HG03460 (cell line): ENCODE measurements at regions not wholly inside any gene's neighbourhood (a gene's known extent, or its start where the extent isn't known, plus 50 kb on each side); places are given as distances from the start of the nearest gene placed in this dataset.

Source experiments
- ATAC-seq: cut with Tn5 transposase; IDR thresholded peaks from one replicate; pipeline ENCODE4 v1.9.1; 2021; ENCODE audit not compliant: unreplicated experiment

DNA sequence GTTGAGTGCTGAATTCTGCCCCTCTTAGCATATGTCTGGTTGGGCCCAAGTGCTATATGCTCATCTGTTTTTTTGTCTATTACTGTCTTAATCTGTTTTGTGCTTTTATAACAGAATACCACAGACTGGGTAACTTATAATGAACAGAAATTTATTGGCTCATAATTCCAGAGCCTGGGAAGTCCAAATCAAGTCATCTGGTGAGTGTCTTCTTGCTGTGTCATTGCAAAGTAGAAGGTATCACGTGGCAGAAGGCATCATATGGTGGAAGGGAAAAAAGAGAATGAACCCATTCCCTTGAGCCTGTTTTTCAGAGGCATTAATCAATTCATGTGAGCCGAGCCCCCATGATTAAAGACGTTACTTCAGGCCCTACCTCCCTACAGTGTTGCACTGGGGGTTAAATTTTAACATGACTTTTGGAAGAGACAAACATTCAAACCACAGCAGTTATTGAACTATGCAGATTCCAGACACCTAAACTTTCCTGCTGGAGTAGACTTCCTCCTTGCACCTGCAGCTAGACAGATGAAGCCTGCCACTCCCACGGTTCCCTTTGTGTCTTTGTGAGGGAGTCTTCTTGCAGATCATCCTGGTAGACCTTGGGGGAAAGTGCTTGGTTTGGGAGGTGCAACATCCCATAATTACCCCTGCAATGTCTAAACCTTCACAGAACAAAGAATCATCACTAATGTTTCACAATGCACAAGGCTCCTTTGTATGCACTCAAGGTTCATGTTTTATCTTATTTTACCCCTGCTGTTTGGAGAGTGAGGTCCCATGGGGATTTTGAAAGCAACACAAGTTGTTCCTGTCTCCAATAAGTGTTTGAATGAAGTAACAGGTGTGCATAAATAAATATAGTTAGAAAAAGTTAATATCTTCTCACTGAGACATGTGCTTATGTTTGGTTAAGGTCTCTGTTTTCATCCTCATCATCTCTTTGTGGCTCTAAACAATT, 64.7 kb upstream of the XCR1 start:
- peak; percentile 4 for ATAC-seq

DNA sequence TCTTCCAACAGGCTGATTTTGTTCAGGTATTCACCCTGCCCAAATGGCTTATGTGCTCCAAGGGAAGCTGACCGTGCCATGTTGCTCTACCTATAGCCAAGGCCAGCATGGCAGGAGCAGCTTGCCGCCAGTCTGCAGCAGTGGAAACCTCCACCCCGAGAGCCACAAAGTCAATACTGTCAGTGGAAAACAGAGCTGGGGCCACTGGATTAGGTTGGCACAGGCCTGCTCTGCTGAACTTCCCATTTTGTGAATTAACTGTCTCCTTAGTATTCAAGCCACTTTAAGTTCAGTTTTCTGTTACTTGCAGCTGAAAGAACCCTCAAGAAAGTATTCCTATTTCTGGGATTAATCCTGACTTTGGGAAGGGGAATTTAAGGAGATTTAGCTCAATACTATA, 63.8 kb upstream of the XCR1 start:
- no peak for ATAC-seq

DNA sequence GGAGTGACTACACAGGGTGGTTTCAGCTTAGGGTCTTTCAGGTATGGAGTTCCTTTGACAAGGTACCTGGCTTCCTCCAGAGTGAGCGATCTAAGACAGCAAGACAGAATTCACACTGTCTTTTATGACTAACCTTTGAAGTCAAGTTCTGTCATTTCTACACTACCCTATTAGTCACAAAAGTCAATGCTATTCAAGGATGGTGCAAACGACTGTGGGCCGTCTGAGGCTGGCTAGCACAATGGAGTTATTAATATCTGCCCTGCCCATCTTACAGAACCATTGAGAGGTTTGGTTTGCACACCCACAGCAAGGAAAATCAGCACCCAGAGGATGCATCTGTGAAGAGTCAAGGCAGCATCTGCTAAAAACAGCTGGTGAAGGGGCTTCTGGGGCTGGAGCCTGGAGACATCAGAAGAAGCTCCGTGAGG, 62.9 kb upstream of the XCR1 start:
- ATAC-seq: no peak

DNA sequence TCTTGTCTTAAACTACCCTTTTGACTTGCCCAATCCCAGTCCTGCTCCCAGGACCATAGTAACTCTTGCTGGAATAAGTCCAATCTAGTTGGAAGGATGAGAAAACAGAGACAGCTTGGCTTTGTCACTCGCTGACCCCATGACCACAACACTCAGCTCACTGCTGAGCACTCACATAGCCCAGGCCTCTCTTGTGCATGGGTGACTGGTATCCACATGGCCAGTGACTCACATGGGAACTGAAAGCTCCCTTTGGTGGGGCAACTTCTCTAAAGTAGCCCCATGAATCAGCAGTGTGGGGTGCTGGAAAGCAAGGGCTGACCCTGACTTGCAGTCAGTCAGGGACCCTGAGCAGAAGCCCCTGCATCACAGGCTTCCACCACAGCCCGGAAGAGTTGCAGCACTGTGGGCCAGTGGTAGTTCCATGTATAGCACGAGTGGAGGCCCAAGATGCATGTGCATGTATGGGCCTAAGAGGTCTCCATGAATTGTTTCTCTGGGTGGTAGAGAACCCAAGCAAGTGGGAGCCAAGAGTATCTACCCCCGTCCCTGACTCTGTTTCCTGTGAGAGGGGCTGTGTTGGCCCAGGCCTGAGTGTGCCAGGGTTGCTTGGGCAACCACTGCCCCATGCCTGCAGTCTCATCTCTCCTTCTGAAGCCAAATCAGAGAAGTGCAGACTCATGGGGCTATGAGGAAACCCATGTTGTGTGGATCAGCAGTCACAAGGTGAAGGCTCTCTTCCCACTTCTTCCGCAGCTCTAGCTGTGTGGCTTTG, 62.1 kb upstream of the XCR1 start:
- ATAC-seq: peak; percentile 48

- no peak for ATAC-seq
Observed at GRCh38 chr3:46087871-46088270, 60.6 kb upstream of the XCR1 start.

GRCh38 chr3:46086986-46087385, 59.7 kb upstream of the XCR1 start:
- ATAC-seq: no peak

DNA sequence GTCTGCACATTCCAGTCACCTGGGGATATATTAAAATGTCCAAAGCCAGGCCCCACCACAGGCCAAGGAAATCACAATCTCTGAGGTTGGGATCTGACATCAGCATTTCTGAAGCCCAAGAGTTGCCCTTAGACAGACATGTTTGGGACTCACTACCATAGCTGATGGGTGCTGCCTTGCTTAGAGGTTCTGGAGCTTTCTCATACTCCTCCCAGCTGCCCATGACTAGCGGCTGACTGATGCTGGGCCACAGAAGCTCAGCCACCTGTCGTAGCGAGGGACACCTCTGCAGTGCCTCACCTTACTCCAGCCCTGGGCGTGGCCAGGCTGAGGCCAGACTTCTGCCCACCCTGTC, 58.8 kb upstream of the XCR1 start:
- no peak for ATAC-seq

GRCh38 chr3:46085421-46086082, 58.3 kb upstream of the XCR1 start:
- no peak for ATAC-seq

DNA sequence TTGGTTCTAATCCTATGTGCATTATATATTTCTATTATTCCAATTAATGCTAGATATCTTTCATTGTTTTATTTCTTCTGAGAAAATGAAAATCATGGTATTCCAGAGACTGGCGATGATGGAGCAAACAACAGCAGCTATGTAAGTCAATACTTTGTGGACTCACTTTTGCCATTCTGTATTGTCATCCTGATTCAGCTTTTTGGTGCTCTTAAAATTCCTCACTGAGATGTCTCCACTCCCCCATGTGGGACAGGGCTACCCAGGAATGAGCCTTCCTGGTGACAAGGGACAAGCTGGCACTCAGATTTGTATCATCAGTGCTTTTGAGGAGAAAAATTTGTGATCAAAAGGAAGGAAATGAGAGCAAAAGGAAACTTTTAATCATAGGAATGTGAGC, 56.7 kb upstream of the XCR1 start:
- ATAC-seq: no peak

GRCh38 chr3:46082849-46083248, 55.6 kb upstream of the XCR1 start:
- ATAC-seq: no peak

DNA sequence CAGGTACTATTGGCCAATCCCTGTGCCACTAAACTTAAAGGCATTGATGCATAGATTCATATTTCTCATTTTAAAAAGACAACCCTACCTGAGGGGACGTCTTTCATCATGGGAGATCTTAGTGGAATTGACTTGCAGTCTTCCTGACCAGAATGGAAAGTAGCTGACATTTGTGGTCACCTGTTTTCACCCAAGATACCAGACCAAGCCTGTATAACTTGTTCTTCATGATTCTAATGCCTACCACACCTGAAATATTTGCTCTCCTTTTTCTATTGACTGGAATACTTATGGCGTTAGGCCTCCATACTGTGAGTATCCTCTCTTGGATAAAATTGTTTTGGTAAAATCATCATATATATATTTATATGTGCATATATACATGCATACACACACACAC, 54.7 kb upstream of the XCR1 start:
- no peak for ATAC-seq

- no peak for ATAC-seq
Observed at GRCh38 chr3:46080969-46081345, 53.7 kb upstream of the XCR1 start.

- no peak for ATAC-seq
Observed at GRCh38 chr3:46080124-46080968, 53.1 kb upstream of the XCR1 start.

DNA sequence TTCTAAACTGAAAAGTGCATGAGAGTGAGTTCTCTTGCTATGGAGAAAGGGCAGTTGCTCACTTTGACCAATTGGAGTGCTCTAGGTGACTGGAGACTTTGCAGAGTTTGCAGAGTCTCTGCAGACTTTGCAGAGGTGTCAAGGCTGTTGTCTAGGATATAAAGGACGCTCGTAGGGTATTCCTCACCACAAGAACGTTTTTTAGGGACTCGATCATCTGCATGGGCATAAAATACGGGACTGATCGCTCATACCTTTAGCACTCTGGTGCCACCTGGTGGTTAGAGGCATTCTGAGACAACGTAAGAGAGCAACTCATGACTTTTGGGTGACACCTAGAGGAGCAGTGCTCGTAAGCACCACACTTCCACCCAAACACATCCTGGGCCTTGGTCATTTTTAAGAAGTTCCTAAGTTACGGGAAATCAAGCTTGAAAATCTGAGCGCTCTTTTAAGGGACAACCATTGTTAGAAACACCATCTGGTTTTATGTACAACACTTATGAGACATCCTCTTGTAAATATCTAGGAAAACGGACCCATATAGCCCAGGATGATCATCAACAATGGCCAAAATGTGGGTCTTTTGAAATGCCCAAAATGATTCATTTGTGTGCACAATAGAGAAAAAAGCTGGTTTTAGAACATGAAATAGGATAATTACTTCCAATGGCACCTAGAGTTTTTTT, 51.6 kb upstream of the XCR1 start:
- ATAC-seq: no peak
